Choroid plexus epithelial cell (primary cell): ENCODE measurements at regions not wholly inside any gene's neighbourhood (a gene's known extent, or its start where the extent isn't known, plus 50 kb on each side); places are given as distances from the start of the nearest gene placed in this dataset.

Source experiments
- DNase-seq: peaks from one replicate; pipeline ENCODE4 v3.0.0-alpha.2; 2010; ENCODE audit warnings: low read depth
- H3K4me3 ChIP-seq: 2 replicates; pipeline ENCODE4 v1.5.1; 2011; ENCODE audit warnings: low read depth, mild to moderate bottlenecking, control low read depth, low read length, moderate library complexity
- CTCF ChIP-seq: conservative IDR thresholded peaks from 2 replicates; pipeline ENCODE4 v1.5.1; 2011; ENCODE audit warnings: low read depth, mild to moderate bottlenecking, control low read depth, inconsistent platforms, low read length, moderate library complexity

DNA sequence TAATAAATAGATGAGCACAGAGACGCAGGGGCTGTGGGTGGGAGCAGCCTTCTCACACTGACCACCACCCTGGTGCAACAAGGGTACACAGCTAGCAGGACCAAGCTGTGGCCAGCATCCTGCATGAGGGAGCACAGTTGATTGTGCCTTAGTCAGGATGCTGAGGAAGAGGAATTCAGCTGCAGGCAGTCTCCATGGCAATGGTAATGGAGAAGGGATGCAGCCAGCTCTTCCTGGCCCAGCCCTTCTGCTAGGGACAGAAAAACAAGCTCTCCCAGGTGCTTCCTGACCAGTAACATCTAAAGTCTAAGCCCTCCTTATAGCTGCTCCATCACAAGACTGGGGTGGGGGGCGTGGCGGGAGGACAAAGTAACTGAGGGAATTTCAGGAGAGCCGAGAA, 363.5 kb downstream of the BUD13 start:
- DNase-seq: no peak
- TF ChIP-seq CTCF: no peak

GRCh38 chr11:116406042-116406441, 366.7 kb downstream of the BUD13 start:
- DNase-seq: no peak
- no peak overlapping the region for H3K4me3 ChIP-seq
- no peak for TF ChIP-seq CTCF

More for the DNA sequence above, 363.5 kb downstream of the BUD13 start:
- no peak overlapping the region for H3K4me3 ChIP-seq

DNA sequence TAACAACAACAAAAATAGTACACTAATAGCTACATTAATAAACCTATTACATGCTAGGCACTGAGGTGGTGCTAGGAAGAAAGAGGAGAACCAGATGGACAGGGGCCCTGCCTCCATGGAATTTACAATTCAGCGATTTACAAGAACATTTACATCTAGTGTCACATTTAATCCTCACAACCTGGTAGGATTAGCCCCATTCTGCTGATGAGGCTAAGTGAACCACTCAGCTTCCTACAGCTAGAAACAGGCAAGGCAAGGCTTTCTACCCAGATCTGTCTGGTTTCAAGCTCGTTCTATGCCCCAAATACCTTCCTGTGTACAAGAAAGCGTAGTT, 368.4 kb downstream of the BUD13 start:
- H3K4me3 ChIP-seq: no peak overlapping the region
- TF ChIP-seq CTCF: no peak
- no peak for DNase-seq

GRCh38 chr11:116403794-116404461, 368.9 kb downstream of the BUD13 start:
- no peak for TF ChIP-seq CTCF
- DNase-seq: no peak
- no peak overlapping the region for H3K4me3 ChIP-seq

- TF ChIP-seq CTCF: no peak
- no peak for DNase-seq
- H3K4me3 ChIP-seq: no peak overlapping the region
Observed at GRCh38 chr11:116400081-116400480, 372.7 kb downstream of the BUD13 start.

DNA sequence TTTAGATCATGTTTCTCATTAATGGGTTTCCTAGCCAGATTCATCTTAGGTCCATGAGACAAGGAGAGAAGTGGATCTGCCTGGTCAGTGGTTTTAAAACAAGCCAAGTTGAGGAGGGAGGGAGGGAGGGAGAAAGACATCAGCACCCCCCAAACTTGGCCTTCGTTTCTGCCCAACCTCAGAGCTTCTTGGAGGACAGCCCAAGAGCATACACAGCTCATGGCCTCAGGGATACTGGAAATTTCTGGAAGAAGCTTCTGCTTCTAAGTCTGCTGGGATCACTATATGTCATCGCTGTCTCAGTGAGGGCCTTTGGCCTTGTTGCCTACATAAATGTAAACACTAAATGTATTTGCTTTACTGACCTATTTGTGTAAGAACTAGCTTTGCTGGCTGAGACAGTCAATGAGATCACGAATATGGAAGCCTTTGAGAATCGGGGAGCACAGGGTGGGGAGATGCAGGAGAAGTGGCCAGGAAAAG, 375.1 kb downstream of the BUD13 start:
- H3K4me3 ChIP-seq: no peak overlapping the region
- DNase-seq: no peak
- TF ChIP-seq CTCF: no peak

GRCh38 chr11:116396331-116396730, 376.5 kb downstream of the BUD13 start:
- no peak for DNase-seq
- no peak overlapping the region for H3K4me3 ChIP-seq
- no peak for TF ChIP-seq CTCF
